ENCODE measurements at regions not wholly inside any gene's neighbourhood (a gene's known extent, or its start where the extent isn't known, plus 50 kb on each side); places are given as distances from the start of the nearest gene placed in this dataset.
"Not testable (repeated sequence)": the region's sequence is repeated elsewhere in the genome, so short reads cannot be mapped to it uniquely, and the experiment has no call there.

DNA sequence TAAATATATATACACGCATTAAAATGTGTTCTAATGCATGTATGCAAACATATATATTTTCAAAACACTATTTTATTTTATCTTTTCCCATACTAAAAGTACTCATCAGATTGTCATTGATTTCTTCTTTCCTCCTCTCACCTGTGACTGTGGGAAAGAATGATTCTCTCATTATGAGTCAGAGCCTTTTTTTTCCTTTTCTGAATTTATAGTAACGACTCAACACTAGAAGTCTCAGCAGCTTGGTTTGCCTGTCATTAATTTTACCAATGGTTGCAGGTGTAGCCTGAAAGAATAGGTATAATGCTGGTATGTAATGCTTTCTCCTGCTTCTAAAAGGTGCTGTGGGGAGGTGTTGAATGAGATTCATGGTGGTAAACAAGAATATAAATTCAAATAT lies 328.7 kb downstream of the UTRN start:
- no peak for DNase-seq (ENCODE audit: low read depth, low spot score)

DNA sequence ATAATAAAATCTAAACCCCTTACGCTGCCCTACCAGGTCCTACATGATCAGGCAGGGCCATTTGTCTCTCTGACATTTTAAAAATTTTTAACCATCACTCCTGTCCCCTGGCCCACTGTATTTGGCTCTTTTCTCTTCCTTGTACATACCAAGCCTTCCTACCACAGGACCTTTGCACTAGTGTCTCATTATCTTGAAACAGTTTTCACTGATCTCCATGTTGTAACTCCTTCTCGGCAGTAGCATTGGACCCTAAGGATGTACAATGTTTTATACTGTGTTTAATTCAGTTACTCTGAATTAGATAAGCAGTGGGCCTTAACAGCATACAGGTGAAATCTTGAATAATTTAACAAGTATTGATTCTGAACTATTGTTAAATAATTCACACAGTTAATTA lies 330.7 kb downstream of the UTRN start:
- DNase-seq (ENCODE audit: low read depth, low spot score), result no peak

- DNase-seq (ENCODE audit: low read depth, low spot score), result no peak
Measured at GRCh38 chr6:144617191-144617590, 332.1 kb downstream of the UTRN start.

DNA sequence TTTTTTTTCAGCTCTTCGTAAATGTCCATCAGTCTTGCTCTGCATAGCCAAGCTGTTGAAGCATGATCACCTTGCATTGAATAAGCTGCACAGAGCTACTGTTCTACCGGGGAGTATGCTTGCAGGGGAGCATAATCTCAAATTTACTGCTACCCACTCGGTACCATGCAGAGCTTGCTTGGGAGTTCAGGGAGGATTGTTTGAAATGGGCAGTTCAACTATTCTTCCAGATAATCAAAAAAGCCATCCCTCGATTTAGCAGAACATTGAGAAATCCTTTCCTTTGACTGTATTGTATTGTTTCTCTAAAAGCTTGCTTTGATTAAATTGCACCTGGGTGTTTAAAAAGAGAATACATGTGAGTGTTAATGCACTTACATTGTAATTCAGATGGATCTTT lies 332.6 kb downstream of the UTRN start:
- DNase-seq (ENCODE audit: low read depth, low spot score), result no peak

GRCh38 chr6:144619966-144620365 lies 334.8 kb downstream of the UTRN start:
- no peak for DNase-seq (ENCODE audit: low read depth, low spot score)

GRCh38 chr6:144621332-144621731 lies 336.2 kb downstream of the UTRN start:
- no peak for DNase-seq (ENCODE audit: low read depth, low spot score)

- no peak for DNase-seq (ENCODE audit: low read depth, low spot score)
Measured at GRCh38 chr6:144624246-144624645, 339.1 kb downstream of the UTRN start.

GRCh38 chr6:144624716-144625115 lies 339.6 kb downstream of the UTRN start:
- no peak for DNase-seq (ENCODE audit: low read depth, low spot score)

GRCh38 chr6:144630857-144631256 lies 345.7 kb downstream of the UTRN start:
- DNase-seq (ENCODE audit: low read depth, low spot score), result no peak

GRCh38 chr6:144632266-144632665 lies 347.1 kb downstream of the UTRN start:
- no peak for DNase-seq (ENCODE audit: low read depth, low spot score)

- DNase-seq (ENCODE audit: low read depth, low spot score), result no peak
Measured at GRCh38 chr6:144633886-144634285, 348.8 kb downstream of the UTRN start.

GRCh38 chr6:144634371-144634770 lies 349.2 kb downstream of the UTRN start:
- no peak for DNase-seq (ENCODE audit: low read depth, low spot score)

GRCh38 chr6:144635051-144635450 lies 349.9 kb downstream of the UTRN start:
- no peak for DNase-seq (ENCODE audit: low read depth, low spot score)

DNA sequence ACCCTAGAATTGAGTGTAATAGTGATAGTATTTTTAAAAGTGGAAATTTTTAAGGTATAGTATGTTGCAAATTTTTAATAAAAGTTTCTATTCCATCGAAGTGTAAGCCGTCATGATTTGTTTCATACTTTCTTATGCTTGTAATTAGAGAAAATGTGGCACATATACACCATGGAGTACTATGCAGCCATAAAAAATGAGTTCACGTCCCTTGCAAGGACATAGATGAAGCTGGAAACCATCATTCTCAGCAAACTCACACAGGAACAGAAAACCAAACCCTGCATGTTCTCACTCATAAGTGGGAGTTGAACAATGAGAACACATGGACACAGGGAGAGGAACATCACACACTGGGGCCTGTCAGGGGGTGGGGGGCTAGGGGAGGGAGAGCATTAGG lies 350.9 kb downstream of the UTRN start:
- not testable (repeated sequence) for DNase-seq (ENCODE audit: low read depth, low spot score)

DNA sequence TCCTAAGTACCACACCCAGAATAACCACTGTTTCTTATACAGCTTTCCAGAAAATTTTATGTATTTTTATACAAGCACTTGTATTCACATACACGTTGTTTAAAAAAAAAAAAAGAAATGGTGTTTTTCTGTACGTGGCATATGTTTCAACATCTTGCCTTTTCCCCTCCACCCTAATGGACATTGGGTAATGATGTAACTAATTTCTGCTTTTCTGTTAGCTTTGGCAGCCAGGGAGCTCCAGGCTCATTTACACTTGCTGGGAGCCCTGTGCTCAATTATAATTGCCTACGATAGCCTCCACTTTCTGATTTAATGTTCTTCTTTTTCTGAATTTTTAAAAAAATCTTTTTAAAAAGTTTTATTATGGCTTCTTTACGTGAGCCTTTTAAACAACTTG lies 352.4 kb downstream of the UTRN start:
- no peak for DNase-seq (ENCODE audit: low read depth, low spot score)

DNA sequence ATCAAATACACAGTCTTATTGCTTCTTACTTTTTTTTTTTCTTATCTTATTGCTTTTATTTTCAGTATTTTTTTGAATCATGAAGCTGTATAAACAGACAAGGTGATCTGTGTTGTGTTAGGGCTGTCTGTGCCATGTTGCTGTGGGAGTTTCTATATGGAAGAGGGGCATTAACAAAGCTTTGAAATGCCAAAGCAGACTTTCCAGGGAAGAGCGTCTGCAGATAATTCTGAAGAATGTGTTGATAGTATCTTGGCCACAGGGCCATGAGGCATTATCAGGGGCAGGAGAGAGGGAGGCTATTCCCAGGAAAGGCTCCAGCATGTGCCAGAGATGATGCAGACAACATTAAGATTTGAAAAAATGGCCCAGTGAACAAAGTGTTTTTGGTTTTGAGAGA lies 354.5 kb downstream of the UTRN start:
- no peak for DNase-seq (ENCODE audit: low read depth, low spot score)

- no peak for DNase-seq (ENCODE audit: low read depth, low spot score)
Measured at GRCh38 chr6:144641286-144641685, 356.2 kb downstream of the UTRN start.

DNA sequence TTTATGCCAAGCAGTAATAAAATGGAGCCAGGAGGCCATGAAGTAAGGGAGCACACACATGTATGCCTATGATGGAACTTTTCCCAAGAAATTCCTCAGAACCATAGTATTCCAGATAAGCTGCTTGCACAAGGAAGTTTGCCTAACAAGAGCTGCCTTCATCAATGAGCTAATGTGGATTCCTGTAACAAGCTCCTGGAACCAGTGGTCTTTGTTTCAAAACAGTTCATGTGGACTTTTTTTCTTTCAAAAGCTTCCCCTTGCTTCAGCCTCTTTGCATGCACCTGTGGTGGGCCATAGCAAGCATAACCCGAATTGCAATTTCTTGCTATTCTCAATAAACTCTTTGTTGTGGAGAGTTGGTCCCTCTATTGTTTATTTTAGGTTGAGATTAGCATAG lies 359.6 kb downstream of the UTRN start:
- DNase-seq (ENCODE audit: low read depth, low spot score), result peak; percentile 15

DNA sequence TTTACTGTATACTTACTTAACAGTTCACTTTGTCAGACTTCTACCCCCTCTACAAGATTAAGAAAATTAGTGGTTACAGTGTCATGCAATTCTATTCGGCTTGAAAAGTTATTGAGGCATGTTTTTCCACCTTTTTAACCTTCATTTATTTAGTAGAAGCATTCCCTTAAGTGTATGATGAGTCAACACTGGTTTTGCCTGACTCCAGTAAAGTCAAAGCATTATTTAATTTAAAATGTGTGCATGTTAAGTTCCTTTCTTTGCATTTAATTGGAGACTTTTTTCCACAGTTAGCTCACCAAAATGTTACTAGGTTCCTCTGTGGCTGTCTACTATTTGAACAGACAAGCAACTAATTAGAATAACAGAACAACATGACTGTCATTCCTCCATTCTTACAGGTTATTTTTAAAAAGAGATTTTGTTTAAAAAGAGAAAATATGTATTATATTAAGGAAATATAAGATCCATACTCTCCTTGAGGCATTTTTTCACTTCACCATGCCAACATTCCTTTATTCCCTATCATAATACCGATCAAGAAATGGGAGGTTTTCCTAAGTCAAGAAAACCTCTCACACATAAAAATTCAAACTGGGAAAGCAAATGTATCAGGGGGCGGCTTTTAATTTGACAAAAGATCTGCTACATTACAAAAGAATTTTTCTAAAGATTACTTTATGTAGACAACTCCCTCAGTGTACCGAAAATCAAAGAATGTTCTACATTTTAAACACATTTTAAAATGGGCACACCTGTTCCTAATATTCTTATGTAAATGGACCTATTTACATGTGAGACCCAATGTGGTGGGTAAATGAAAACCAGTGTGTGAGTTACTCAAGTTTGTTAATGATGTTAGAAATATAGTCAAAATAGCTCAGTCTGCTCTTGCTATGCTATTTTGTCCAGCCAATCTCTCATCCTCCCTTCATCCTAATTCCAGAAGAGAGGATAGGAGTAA lies 361.2 kb downstream of the UTRN start:
- DNase-seq (ENCODE audit: low read depth, low spot score), result peak; percentile 42

GRCh38 chr6:144647406-144647964 lies 362.4 kb downstream of the UTRN start:
- DNase-seq (ENCODE audit: low read depth, low spot score), result no peak

GRCh38 chr6:144647971-144648651 lies 363.0 kb downstream of the UTRN start:
- no peak for DNase-seq (ENCODE audit: low read depth, low spot score)

DNA sequence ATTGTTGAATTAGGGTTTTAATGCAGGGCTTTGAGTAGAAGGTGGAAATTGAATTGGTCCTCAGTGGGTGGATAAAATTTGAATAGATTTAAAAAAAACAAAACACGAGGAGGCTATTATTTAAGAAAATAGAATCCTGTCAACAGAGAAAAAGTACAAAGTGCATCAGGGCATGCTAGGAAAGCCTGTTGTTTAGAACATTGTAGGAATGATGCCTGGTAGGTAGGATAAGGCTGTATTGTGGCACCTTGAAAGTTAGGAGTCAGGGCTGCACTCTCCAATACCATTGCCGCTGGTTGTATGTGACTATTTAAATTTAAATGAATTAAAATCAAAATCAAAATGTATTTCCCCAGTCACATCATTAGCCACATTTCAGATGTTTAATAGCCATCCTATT lies 363.9 kb downstream of the UTRN start:
- DNase-seq (ENCODE audit: low read depth, low spot score), result no peak

GRCh38 chr6:144651234-144651633 lies 366.1 kb downstream of the UTRN start:
- no peak for DNase-seq (ENCODE audit: low read depth, low spot score)

All from astrocyte of the hippocampus (primary cell).